A673 (cell line): ENCODE measurements at regions not wholly inside any gene's neighbourhood (a gene's known extent, or its start where the extent isn't known, plus 50 kb on each side); places are given as distances from the start of the nearest gene placed in this dataset.

Experiments
- BruUV-seq: library from RNA; stranded (reverse); fragments of 400-500 nt; replicated peaks from 2 replicates; lab custom pipeline; 2021; lab: Mats Ljungman, UMichigan
- CTCF ChIA-PET: fragments of 300-600 bp; sonication (Branson Sonifier 250); formaldehyde crosslinking; loops from one replicate; lab custom pipeline; 2022; ENCODE audit warnings: antibody characterized with exemption; lab: Charles Lee
- POLR2A ChIA-PET: fragments of 300-600 bp; sonication (Branson Sonifier 250); formaldehyde crosslinking; loops from one replicate; lab custom pipeline; 2022; ENCODE audit warnings: antibody characterized with exemption; ENCODE audit not compliant: low non-redundant PET; lab: Charles Lee
- DNase-seq: peaks from one replicate; pipeline ENCODE4 v3.0.0-alpha.2; 2015; ENCODE audit warnings: low spot score
- H3K27ac ChIP-seq: fragments of 200-600 bp; sonication (generic); 2 replicates; pipeline ENCODE4 v1.5.1; 2016; ENCODE audit warnings: mixed run types, low read depth, mild to moderate bottlenecking, mixed read lengths, antibody characterized with exemption, low read length; ENCODE audit not compliant: poor library complexity, severe bottlenecking
- H3K27me3 ChIP-seq: fragments of 200-600 bp; sonication (generic); replicated peaks from 2 replicates; pipeline ENCODE4 v1.6.1; 2017; ENCODE audit warnings: mixed run types, low read depth, mild to moderate bottlenecking, mixed read lengths, antibody characterized with exemption, low read length; ENCODE audit not compliant: insufficient read depth, poor library complexity
- H3K36me3 ChIP-seq: fragments of 200-600 bp; sonication (generic); 2 replicates; pipeline ENCODE4 v1.6.1; 2016; ENCODE audit warnings: mixed run types, mild to moderate bottlenecking, mixed read lengths, antibody characterized with exemption, low read length; ENCODE audit not compliant: insufficient read depth, poor library complexity, severe bottlenecking
- H3K4me1 ChIP-seq: fragments of 200-600 bp; sonication (generic); 2 replicates; pipeline ENCODE4 v1.6.1; 2017; ENCODE audit warnings: mixed run types, mild to moderate bottlenecking, mixed read lengths, antibody characterized with exemption, low read length; ENCODE audit not compliant: insufficient read depth, poor library complexity, severe bottlenecking
- H3K4me3 ChIP-seq: fragments of 200-600 bp; sonication (generic); 2 replicates; pipeline ENCODE4 v1.5.1; 2016; ENCODE audit warnings: low read depth, mixed run types, mild to moderate bottlenecking, mixed read lengths, low read length; ENCODE audit not compliant: poor library complexity, severe bottlenecking
- H3K9me3 ChIP-seq: fragments of 200-600 bp; sonication (generic); 2 replicates; pipeline ENCODE4 v1.6.1; 2016; ENCODE audit warnings: mixed run types, low read depth, mild to moderate bottlenecking, mixed read lengths, antibody characterized with exemption, low read length; ENCODE audit not compliant: poor library complexity, severe bottlenecking
- CTCF ChIP-seq: fragments of 300-800, 200-600 bp; sonication (generic); conservative IDR thresholded peaks from 2 replicates; pipeline ENCODE4 v1.5.1; 2017; ENCODE audit warnings: low read depth, mild to moderate bottlenecking, antibody characterized with exemption, low read length, moderate library complexity, mixed read lengths
- EZH2 ChIP-seq: fragments of 200-600 bp; sonication (generic); IDR thresholded peaks from 2 replicates; pipeline ENCODE4 v1.6.1; 2017; ENCODE audit warnings: borderline replicate concordance, low read depth, mild to moderate bottlenecking, mixed read lengths, antibody characterized with exemption, low read length; ENCODE audit not compliant: poor library complexity, severe bottlenecking
- intact Hi-C: fragments of 100-400 bp; cut with micrococcal nuclease; formaldehyde crosslinking; loops from one replicate; pipeline ENCODE4 v1.10.0; 2022; ENCODE audit not compliant: unreplicated experiment

GRCh38 chr15:81473946-81474345 lies 99.9 kb upstream of the TMC3 start:
- DNase-seq: no peak
- intact Hi-C loops: loop anchor here (10.0 kb wide), 1 partner anchor 199 kb away; no protein-coding TSS in a partner anchor
- TF ChIP-seq CTCF (no peak), EZH2 (no peak)
- Histone ChIP-seq H3K36me3 (no peaks in the 10 kb centered on the region), H3K9me3 (no peaks in the 10 kb centered on the region), H3K27ac (no peak overlapping the region), H3K4me1 (no peaks in the 10 kb centered on the region), H3K27me3 (peaks cover 32% of the 10 kb centered on the region), H3K4me3 (no peak overlapping the region)
- no TSS peak for BruUV-seq
- ChIA-PET POLR2A (no interaction called here), CTCF (no interaction called here)

GRCh38 chr15:81473177-81473576 lies 99.2 kb upstream of the TMC3 start:
- Histone ChIP-seq H3K4me1 (no peaks in the 10 kb centered on the region), H3K36me3 (no peaks in the 10 kb centered on the region), H3K27ac (no peak overlapping the region), H3K4me3 (no peak overlapping the region), H3K9me3 (no peaks in the 10 kb centered on the region), H3K27me3 (peaks cover 36% of the 10 kb centered on the region)
- ChIA-PET CTCF (no interaction called here), POLR2A (no interaction called here)
- DNase-seq: no peak
- intact Hi-C loops: loop anchor here (10.0 kb wide), 1 partner anchor 198 kb away; no protein-coding TSS in a partner anchor
- TF ChIP-seq EZH2 (no peak), CTCF (no peak)
- BruUV-seq: no TSS peak

- no TSS peak for BruUV-seq
- intact Hi-C loops: loop anchor here (10.0 kb wide), 1 partner anchor 196 kb away; no protein-coding TSS in a partner anchor
- TF ChIP-seq CTCF (no peak), EZH2 (no peak)
- Histone ChIP-seq H3K9me3 (no peaks in the 10 kb centered on the region), H3K36me3 (no peaks in the 10 kb centered on the region), H3K4me3 (no peak overlapping the region), H3K4me1 (no peaks in the 10 kb centered on the region), H3K27me3 (peaks cover 36% of the 10 kb centered on the region), H3K27ac (no peak overlapping the region)
- DNase-seq: no peak
- ChIA-PET POLR2A (no interaction called here), CTCF (no interaction called here)
Measured at GRCh38 chr15:81471151-81471550, 97.1 kb upstream of the TMC3 start.
